ENCODE measurements at regions not wholly inside any gene's neighbourhood (a gene's known extent, or its start where the extent isn't known, plus 50 kb on each side); places are given as distances from the start of the nearest gene placed in this dataset.
"Not testable (repeated sequence)": the region's sequence is repeated elsewhere in the genome, so short reads cannot be mapped to it uniquely, and the experiment has no call there.

DNA sequence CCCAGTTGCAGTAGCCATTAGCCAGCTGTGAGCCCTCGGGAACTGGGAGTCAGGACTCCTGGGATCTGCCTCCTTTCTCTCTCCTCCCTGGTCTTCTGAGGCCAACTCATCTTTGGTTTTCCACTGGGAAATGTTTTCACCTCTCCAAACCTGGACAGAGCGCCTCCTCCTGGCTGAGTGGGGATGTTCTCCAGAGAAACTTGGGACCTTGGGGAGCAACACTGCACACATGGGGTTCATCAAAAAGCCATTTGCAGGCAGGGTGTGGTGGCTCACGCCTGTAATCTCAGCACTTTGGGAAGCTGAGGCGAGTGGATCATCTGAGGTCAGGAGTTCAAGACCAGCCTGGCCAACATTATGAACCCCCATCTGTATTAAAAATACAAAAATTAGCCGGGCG, 145.4 kb downstream of the NECTIN1 start (continued):
- TF ChIP-seq ESRRG (CRISPR knock-in tag; IDR thresholded peaks at IDR 0.05), result no peak
- TF ChIP-seq OSR1 (CRISPR knock-in tag; IDR thresholded peaks at IDR 0.05), result no peak
- TF ChIP-seq, protein P1, sequence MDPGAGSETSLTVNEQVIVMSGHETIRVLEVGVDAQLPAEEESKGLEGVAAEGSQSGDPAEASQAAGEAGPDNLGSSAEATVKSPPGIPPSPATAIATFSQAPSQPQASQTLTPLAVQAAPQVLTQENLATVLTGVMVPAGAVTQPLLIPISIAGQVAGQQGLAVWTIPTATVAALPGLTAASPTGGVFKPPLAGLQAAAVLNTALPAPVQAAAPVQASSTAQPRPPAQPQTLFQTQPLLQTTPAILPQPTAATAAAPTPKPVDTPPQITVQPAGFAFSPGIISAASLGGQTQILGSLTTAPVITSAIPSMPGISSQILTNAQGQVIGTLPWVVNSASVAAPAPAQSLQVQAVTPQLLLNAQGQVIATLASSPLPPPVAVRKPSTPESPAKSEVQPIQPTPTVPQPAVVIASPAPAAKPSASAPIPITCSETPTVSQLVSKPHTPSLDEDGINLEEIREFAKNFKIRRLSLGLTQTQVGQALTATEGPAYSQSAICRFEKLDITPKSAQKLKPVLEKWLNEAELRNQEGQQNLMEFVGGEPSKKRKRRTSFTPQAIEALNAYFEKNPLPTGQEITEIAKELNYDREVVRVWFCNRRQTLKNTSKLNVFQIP (CRISPR knock-in tag; IDR thresholded peaks at IDR 0.05; ENCODE audit: borderline replicate concordance, low read depth), result no peak
- TF ChIP-seq ZNF8 (CRISPR knock-in tag; IDR thresholded peaks at IDR 0.05), result no peak
- TF ChIP-seq PATZ1 (CRISPR knock-in tag; IDR thresholded peaks at IDR 0.05; ENCODE audit: borderline replicate concordance), result no peak
- TF ChIP-seq ISL1 (CRISPR knock-in tag; IDR thresholded peaks at IDR 0.05), result no peak

DNA sequence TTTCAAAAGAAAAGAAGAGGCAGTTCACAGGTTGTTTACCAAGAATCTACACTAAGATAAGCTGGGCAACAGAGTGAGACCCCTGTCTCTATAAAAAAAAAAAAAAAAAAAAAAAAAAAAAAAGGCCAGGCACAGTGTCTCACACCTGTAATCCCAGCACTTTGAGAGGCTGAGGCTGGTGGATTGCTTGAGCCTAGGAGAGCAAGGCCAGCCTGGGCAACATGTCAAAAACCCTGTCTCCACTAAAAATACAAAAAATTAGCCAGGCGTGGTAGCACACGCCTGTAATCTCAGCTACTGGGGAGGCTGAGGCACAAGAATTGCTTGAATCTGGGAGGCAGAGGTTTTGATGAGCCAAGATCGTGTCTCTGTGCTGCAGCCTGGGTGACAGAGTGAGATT, 147.6 kb downstream of the NECTIN1 start:
- ATAC-seq, result not testable (repeated sequence)

DNA sequence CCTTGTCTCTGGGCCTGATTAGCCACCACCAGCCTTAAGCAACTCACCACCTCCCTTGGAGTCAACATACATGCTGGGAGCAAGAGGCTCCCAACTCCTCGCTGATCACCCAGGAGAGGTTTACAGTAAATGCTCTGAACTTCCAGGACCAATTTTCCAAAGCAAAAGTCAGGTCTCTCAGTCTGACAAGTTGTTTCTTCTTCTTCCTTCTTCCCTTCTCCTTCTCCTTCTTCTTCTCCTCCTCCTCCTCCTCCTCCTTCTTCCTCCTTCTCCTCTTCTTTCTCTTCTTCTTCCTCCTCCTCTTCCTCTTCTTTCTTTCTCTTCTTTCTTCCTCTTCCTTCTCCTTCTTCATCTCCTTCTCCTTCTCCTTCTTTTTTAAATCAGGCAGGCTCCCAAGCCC, 148.2 kb downstream of the NECTIN1 start:
- no peak for ATAC-seq
- TF ChIP-seq, protein P1 (CRISPR knock-in tag; IDR thresholded peaks at IDR 0.05; ENCODE audit: borderline replicate concordance, low read depth), result no peak
- TF ChIP-seq RARB (CRISPR knock-in tag; IDR thresholded peaks at IDR 0.05), result no peak
- TF ChIP-seq ZNF8 (CRISPR knock-in tag; IDR thresholded peaks at IDR 0.05), result no peak
- no peak for TF ChIP-seq CSRNP3 (CRISPR knock-in tag; IDR thresholded peaks at IDR 0.05)
- no peak for TF ChIP-seq BACH2 (CRISPR knock-in tag; IDR thresholded peaks at IDR 0.05; ENCODE audit: borderline replicate concordance)
- TF ChIP-seq CSDC2 (CRISPR knock-in tag; IDR thresholded peaks at IDR 0.05), result no peak
- no peak for TF ChIP-seq ZNF70 (CRISPR knock-in tag; IDR thresholded peaks at IDR 0.05)
- no peak for TF ChIP-seq GLIS3 (CRISPR knock-in tag; IDR thresholded peaks at IDR 0.05)
- no peak for TF ChIP-seq ESRRG (CRISPR knock-in tag; IDR thresholded peaks at IDR 0.05)

DNA sequence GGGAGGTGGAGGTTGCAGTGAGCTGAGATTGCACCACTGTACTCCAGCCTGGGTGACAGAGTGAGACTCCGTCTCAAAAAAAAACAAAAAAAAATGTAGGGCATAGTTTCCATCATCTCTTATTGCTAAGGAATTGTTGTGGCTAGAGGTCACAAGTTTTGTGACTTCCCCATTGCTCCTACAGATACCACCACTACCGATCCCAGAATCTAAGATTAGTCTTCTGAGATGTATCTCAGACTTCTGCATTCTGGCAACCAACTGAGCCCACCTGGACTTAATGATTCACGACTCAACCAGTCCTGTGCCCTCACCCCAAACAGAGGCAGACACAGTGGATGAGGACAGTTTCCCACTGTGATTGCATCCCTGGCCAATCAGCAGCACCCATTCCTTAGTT, 148.9 kb downstream of the NECTIN1 start:
- ATAC-seq, result no peak
- TF ChIP-seq, protein P1 (CRISPR knock-in tag; IDR thresholded peaks at IDR 0.05; ENCODE audit: borderline replicate concordance, low read depth), result no peak
- no peak for TF ChIP-seq ZFP3 (CRISPR knock-in tag; IDR thresholded peaks at IDR 0.05)
- TF ChIP-seq OSR1 (CRISPR knock-in tag; IDR thresholded peaks at IDR 0.05), result no peak

DNA sequence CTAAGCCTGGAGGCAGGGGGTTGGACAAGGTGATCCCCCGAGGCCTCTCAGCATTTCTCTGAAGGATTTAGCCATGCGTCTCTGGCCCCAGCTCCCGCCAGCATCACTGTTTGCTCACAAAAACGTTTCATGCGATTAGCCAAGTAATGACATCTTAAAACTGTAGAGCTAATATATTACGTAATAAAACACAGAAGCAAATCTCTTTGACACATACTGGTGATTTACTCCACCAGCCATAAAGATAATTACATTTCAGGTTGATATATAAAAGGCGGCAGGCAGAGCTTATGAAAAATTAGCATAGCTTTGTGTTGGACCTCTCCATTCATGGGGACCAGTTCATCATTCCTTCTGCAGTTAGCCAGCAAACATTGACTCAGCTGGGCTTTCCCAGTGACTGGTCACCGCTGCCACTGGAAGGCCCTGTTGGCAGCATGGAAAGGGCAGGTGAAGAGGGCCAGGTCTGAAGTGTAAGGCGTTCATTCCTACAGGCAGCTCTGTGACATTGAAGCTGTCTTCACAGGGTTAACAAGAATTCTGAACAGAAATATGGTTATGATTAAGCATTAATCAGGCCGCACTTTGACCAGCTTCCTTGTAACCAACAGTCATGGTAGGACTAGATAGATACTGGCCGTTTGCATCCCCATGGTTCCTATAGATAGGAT, 150.3 kb downstream of the NECTIN1 start:
- ATAC-seq, result no peak
- TF ChIP-seq ARNTL (CRISPR knock-in tag; IDR thresholded peaks at IDR 0.05; ENCODE audit: borderline replicate concordance, low read depth) (no peak), PATZ1 (CRISPR knock-in tag; IDR thresholded peaks at IDR 0.05; ENCODE audit: borderline replicate concordance) (no peak), TOX (CRISPR knock-in tag; IDR thresholded peaks at IDR 0.05; ENCODE audit: borderline replicate concordance) (no peak), ZNF565 (CRISPR knock-in tag; conservative IDR thresholded peaks at IDR 0.05; ENCODE audit: low read depth) (no peak), PPARA (CRISPR knock-in tag; IDR thresholded peaks at IDR 0.05; ENCODE audit: borderline replicate concordance) (no peak), TSHZ2 (CRISPR knock-in tag; IDR thresholded peaks at IDR 0.05) (no peak), ZNF8 (CRISPR knock-in tag; IDR thresholded peaks at IDR 0.05) (no peak)
